ENCODE measurements at regions not wholly inside any gene's neighbourhood (a gene's known extent, or its start where the extent isn't known, plus 50 kb on each side); places are given as distances from the start of the nearest gene placed in this dataset.

- Histone ChIP-seq H2AFZ (ENCODE audit: low read depth) (no peak overlapping the region), H3K4me2 (no peak overlapping the region), H3F3A (replicated peaks; ENCODE audit: insufficient read depth) (no peaks in the 10 kb centered on the region), H3K9me2 (no peaks in the 10 kb centered on the region), H3K79me2 (ENCODE audit: insufficient read depth) (no peaks in the 10 kb centered on the region), H3K27me3 (ENCODE audit: insufficient read depth) (peaks cover 28% of the 10 kb centered on the region; the same call in 1 of the 2 replicates), H3K27ac (ENCODE audit: low read depth in 2 of 2, low read length in 1 of 2) (no peak overlapping the region), H3K36me3 (replicated peaks in 1 of 2; ENCODE audit: control insufficient read depth in 1 of 2, insufficient read depth in 2 of 2, low read length in 1 of 2) (no peaks in the 10 kb centered on the region), H3K4me1 (ENCODE audit: control insufficient read depth in 1 of 2, insufficient read depth in 2 of 2, low read depth in 1 of 2, low read length in 1 of 2) (no peaks in the 10 kb centered on the region), H3K4me3 (ENCODE audit: low read depth in 2 of 2, low read length in 1 of 2) (no peak overlapping the region), H3K9me3 (no peaks in the 10 kb centered on the region), H3K9ac (no peak overlapping the region), H4K20me1 (ENCODE audit: insufficient read depth) (no peaks in the 10 kb centered on the region)
- no peak for TF ChIP-seq TAF1 (IDR thresholded peaks at IDR 0.05; ENCODE audit: borderline replicate concordance, low read depth, low read length)
- peak; percentile 49 for TF ChIP-seq CTCF (IDR thresholded peaks at IDR 0.05)
- ChIA-PET POLR2A (no interaction called here), CTCF (no interaction called here)
- DNase-seq: no peak
These were observed 184.0 kb downstream of the PRDM13 start for GRCh38 chr6:99790679-99791078.

DNA sequence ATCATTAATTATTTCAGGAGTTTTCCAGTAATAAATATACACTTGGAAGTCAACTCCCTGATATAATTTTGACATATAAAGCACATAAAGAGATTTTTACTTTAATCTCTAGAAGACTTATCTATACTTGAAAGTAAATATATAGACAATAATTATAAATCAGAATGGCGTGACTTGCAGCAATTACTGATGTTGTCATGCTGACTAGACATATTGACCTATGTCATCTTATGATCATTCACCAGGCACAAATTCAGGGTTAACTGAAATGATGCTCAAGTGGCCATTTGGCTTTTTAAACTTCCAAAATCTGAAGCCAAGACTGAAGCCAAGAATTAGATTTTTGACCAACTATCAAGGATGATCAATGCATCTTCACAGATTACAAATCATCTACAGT is 192.2 kb downstream of the MCHR2 start:
- no peak overlapping the region for H3K4me2 ChIP-seq
- TF ChIP-seq RAD21 (IDR thresholded peaks at IDR 0.05; ENCODE audit: low read length) (no peak), EZH2phosphoT487 (IDR thresholded peaks at IDR 0.05; ENCODE audit: borderline replicate concordance, low read depth) (no peak), NFIC (IDR thresholded peaks at IDR 0.05; ENCODE audit: borderline replicate concordance) (no peak), JUND (IDR thresholded peaks at IDR 0.05) (no peak), EP300 (IDR thresholded peaks at IDR 0.05; ENCODE audit: borderline replicate concordance in 1 of 2, low read depth in 1 of 2, low read length in 1 of 2) (no peak), FOXJ3 (CRISPR knock-in tag; IDR thresholded peaks at IDR 0.05) (no peak), GABPA (IDR thresholded peaks at IDR 0.05; ENCODE audit: low read depth) (no peak), MXI1 (IDR thresholded peaks at IDR 0.05; ENCODE audit: low read depth, low read length) (no peak), MEF2A (IDR thresholded peaks at IDR 0.05; ENCODE audit: borderline replicate concordance, low read depth) (no peak), FOSL2 (IDR thresholded peaks at IDR 0.05; ENCODE audit: borderline replicate concordance, low read depth) (no peak), TEAD4 (IDR thresholded peaks at IDR 0.05; ENCODE audit: borderline replicate concordance, insufficient read depth) (no peak), SIN3A (IDR thresholded peaks at IDR 0.05; ENCODE audit: borderline replicate concordance, low read depth, low read length) (no peak)
- TF ChIP-seq, protein P1, sequence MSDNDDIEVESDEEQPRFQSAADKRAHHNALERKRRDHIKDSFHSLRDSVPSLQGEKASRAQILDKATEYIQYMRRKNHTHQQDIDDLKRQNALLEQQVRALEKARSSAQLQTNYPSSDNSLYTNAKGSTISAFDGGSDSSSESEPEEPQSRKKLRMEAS (IDR thresholded peaks at IDR 0.05; ENCODE audit: low read depth): no peak
- TF ChIP-seq, protein P2, sequence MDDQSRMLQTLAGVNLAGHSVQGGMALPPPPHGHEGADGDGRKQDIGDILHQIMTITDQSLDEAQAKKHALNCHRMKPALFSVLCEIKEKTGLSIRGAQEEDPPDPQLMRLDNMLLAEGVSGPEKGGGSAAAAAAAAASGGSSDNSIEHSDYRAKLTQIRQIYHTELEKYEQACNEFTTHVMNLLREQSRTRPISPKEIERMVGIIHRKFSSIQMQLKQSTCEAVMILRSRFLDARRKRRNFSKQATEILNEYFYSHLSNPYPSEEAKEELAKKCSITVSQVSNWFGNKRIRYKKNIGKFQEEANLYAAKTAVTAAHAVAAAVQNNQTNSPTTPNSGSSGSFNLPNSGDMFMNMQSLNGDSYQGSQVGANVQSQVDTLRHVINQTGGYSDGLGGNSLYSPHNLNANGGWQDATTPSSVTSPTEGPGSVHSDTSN (IDR thresholded peaks at IDR 0.05): no peak
- TF ChIP-seq, protein P3, sequence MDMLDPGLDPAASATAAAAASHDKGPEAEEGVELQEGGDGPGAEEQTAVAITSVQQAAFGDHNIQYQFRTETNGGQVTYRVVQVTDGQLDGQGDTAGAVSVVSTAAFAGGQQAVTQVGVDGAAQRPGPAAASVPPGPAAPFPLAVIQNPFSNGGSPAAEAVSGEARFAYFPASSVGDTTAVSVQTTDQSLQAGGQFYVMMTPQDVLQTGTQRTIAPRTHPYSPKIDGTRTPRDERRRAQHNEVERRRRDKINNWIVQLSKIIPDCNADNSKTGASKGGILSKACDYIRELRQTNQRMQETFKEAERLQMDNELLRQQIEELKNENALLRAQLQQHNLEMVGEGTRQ (IDR thresholded peaks at IDR 0.05; ENCODE audit: borderline replicate concordance, low read depth, low read length): no peak
- TF ChIP-seq, protein P4, sequence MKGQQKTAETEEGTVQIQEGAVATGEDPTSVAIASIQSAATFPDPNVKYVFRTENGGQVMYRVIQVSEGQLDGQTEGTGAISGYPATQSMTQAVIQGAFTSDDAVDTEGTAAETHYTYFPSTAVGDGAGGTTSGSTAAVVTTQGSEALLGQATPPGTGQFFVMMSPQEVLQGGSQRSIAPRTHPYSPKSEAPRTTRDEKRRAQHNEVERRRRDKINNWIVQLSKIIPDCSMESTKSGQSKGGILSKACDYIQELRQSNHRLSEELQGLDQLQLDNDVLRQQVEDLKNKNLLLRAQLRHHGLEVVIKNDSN (IDR thresholded peaks at IDR 0.05; ENCODE audit: borderline replicate concordance, low read depth): no peak
- TF ChIP-seq, protein P5, sequence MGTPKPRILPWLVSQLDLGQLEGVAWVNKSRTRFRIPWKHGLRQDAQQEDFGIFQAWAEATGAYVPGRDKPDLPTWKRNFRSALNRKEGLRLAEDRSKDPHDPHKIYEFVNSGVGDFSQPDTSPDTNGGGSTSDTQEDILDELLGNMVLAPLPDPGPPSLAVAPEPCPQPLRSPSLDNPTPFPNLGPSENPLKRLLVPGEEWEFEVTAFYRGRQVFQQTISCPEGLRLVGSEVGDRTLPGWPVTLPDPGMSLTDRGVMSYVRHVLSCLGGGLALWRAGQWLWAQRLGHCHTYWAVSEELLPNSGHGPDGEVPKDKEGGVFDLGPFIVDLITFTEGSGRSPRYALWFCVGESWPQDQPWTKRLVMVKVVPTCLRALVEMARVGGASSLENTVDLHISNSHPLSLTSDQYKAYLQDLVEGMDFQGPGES (IDR thresholded peaks at IDR 0.05; ENCODE audit: low read depth, low read length): no peak
- no peaks in the 10 kb centered on the region for H3K9me2 ChIP-seq
- H2AFZ ChIP-seq (ENCODE audit: low read depth): no peak overlapping the region
- no peaks in the 10 kb centered on the region for H3K79me2 ChIP-seq (ENCODE audit: insufficient read depth)
- no peak overlapping the region for H3K9ac ChIP-seq
- H3K27me3 ChIP-seq (ENCODE audit: insufficient read depth): peaks cover 10% of the 10 kb centered on the region
- no peaks in the 10 kb centered on the region for H3K4me1 ChIP-seq (ENCODE audit: control insufficient read depth in 1 of 2, insufficient read depth in 2 of 2, low read depth in 1 of 2, low read length in 1 of 2)
- H3F3A ChIP-seq (replicated peaks; ENCODE audit: insufficient read depth): no peaks in the 10 kb centered on the region
- POLR2A ChIA-PET: no interaction called here
- H3K27ac ChIP-seq (ENCODE audit: low read depth in 2 of 2, low read length in 1 of 2): no peak overlapping the region
- H3K36me3 ChIP-seq (replicated peaks in 1 of 2; ENCODE audit: control insufficient read depth in 1 of 2, insufficient read depth in 2 of 2, low read length in 1 of 2): no peaks in the 10 kb centered on the region
- no peak overlapping the region for H3K4me3 ChIP-seq (ENCODE audit: low read depth in 2 of 2, low read length in 1 of 2)
- no peaks in the 10 kb centered on the region for H4K20me1 ChIP-seq (ENCODE audit: insufficient read depth)
- 3% methylated on average over 1 of the region's 1 CpG for WGBS (ENCODE audit: low lambda C conversion rate)
- CTCF ChIA-PET: no interaction called here
- no peak for DNase-seq
- no peaks in the 10 kb centered on the region for H3K9me3 ChIP-seq

Data from SK-N-SH (cell line).